ENCODE measurements at regions not wholly inside any gene's neighbourhood (a gene's known extent, or its start where the extent isn't known, plus 50 kb on each side); places are given as distances from the start of the nearest gene placed in this dataset.
"Not testable (repeated sequence)": the region's sequence is repeated elsewhere in the genome, so short reads cannot be mapped to it uniquely, and the experiment has no call there.

DNA sequence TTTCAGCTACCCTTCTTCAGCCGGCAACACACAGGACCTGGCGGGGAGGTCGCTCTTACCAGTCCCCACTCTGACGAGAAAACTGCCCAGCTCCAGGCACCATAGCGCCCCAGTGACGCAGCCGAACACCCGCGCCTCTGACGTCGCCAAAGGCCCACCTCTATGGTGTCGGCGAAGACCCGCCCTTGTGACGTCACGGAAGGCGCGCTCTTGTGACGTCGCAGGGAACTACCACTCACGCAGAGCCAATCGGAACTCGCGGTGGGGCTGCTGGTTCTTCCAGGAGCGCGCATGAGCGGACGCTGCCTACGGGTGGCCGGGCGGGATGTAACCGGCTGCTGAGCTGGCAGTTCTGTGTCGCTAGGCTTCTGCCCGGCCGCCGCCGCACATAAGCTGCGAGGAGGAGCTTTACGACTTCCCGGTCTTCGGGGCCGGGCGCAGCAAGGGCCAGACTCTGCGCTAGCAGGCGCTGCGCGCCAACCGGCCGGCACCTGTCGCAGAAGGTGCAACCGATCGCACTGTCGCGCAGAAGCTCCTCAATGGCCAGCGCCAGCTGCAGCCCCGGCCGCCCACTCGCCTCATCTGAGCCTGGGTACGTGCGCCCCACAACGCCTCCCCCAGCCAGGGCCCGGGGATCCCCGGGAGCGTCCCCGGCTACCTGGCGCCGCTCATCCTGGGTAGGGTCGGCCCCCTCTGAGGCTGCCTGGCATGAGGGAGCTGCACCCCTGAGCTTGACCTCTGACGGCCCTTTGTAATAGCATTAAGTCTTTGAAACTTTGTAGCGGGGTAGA, 121.3 kb upstream of the FBXO28 start:
- peak; percentile 99 to 100 for DNase-seq (ENCODE audit: low read depth in 2 of 2)

- not testable (repeated sequence) for DNase-seq (ENCODE audit: low read depth in 2 of 2)
Observed at GRCh38 chr1:223991297-223991857, 122.5 kb upstream of the FBXO28 start.

DNA sequence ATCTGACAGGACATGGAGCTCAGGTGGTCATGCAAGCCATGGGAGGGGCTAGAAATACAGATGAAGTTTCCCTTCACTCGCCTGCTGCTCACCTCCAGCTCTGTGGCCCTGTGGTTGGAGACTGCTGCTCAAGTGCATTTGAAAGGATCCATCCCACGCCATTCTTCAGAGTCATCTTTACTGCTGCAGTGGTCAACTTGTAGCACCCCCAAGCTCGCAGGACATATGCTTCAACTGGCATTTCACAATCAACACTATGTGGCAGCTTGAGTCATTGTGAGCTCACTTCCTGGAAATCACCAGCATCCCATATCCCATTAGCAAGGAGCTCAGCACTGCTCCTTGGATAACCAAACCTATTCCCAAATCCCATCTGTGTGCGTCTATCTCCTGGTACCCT, 116.2 kb upstream of the TP53BP2 start:
- not testable (repeated sequence) for DNase-seq (ENCODE audit: low read depth in 2 of 2)

GRCh38 chr1:223952801-223953200, 107.1 kb upstream of the TP53BP2 start:
- DNase-seq (ENCODE audit: low read depth in 2 of 2): not testable (repeated sequence)

- DNase-seq (ENCODE audit: low read depth in 2 of 2): not testable (repeated sequence)
Observed at GRCh38 chr1:223951551-223951950, 105.8 kb upstream of the TP53BP2 start.

- not testable (repeated sequence) for DNase-seq (ENCODE audit: low read depth in 2 of 2)
Observed at GRCh38 chr1:223949944-223950343, 104.2 kb upstream of the TP53BP2 start.

- not testable (repeated sequence) for DNase-seq (ENCODE audit: low read depth in 2 of 2)
Observed at GRCh38 chr1:223948041-223948440, 102.3 kb upstream of the TP53BP2 start.

DNA sequence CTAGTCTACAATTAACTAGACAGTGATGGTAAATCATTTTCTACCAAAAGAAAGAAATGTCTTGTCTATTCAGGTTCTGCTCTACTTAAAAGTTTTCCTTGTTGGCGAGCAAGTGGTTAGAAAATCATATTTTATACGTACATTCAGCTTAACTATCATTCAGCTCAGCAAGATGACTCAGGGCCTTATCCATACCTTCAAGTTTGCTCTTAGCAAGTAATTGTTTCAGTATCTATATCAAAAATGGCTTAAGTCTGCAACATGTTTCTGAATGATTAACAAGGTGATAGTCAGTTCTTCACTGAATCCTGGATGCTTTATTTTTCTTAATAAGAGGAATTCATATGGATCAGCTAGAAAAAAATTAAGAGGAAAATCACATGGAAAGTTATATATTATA, 90.8 kb upstream of the TP53BP2 start:
- not testable (repeated sequence) for DNase-seq (ENCODE audit: low read depth in 2 of 2)

GRCh38 chr1:223931476-223931875, 85.7 kb upstream of the TP53BP2 start:
- not testable (repeated sequence) for DNase-seq (ENCODE audit: low read depth in 2 of 2)

DNA sequence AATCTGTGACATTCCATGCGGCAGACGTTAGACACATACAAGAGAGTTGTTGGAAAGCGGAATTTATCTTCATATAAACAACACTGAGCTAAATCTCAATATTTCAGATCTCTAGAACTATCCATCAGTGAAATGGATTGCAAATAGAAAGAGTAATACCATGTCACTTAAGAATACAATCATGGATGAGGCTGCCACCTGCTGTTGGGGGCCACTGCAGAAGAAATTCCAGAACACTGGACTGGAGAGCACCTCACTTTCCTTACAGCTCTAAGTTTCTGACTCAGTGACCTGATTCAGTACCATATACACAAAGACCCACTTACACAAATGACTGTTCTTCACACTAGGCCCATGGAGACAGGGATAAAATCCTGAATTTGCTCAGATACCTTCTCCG, 75.1 kb upstream of the TP53BP2 start:
- not testable (repeated sequence) for DNase-seq (ENCODE audit: low read depth in 2 of 2)

GRCh38 chr1:223915476-223915875, 69.7 kb upstream of the TP53BP2 start:
- not testable (repeated sequence) for DNase-seq (ENCODE audit: low read depth in 2 of 2)

DNA sequence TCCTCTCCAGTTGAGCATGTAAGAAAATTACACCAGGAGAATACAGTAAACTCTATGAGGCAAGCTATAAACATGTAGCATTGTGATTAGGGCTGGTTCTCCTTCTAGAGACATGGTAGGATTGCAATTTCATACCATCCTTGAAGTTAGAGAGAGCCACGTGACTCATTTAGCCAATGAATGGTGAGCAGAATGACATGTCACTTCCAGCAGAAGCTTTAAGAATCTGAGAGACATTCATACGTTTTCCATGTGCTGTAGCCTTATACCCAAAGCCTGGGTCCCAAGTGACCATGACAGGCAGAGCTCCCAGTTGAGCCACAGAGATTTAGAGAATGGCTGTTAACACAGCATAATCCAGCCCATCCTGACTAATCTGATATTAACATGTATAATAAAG, 68.0 kb upstream of the TP53BP2 start:
- DNase-seq (ENCODE audit: low read depth in 2 of 2): not testable (repeated sequence)

GRCh38 chr1:223907943-223908587, 62.3 kb upstream of the TP53BP2 start:
- DNase-seq (ENCODE audit: low read depth in 2 of 2): not testable (repeated sequence)

GRCh38 chr1:223903221-223903620, 57.5 kb upstream of the TP53BP2 start:
- DNase-seq (ENCODE audit: low read depth in 2 of 2): not testable (repeated sequence)

DNA sequence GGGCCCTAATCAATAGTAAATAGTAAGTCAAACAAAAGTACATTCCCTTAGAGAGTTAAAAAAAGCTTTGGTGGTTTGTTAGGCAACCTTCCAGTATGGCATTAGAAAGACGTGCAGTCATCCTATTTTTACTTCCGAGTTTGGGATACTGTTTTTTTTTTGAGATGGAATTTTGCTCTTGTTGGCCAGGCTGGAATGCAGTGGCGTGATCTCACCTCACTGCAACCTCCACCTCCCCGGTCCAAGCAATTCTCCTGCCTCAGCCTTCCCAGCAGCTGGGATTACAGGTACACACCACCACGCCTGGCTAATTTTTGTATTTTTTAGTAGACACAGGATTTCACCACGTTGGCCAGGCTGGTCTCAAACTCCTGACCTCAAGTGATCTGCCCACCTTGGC, 54.0 kb upstream of the TP53BP2 start:
- not testable (repeated sequence) for DNase-seq (ENCODE audit: low read depth in 2 of 2)

GRCh38 chr1:223897097-223897496, 51.4 kb upstream of the TP53BP2 start:
- not testable (repeated sequence) for DNase-seq (ENCODE audit: low read depth in 2 of 2)

- DNase-seq (ENCODE audit: low read depth in 2 of 2): not testable (repeated sequence)
Observed at GRCh38 chr1:223895950-223896349, 50.2 kb upstream of the TP53BP2 start.
